ENCODE measurements at regions not wholly inside any gene's neighbourhood (a gene's known extent, or its start where the extent isn't known, plus 50 kb on each side); places are given as distances from the start of the nearest gene placed in this dataset.
"Not testable (repeated sequence)": the region's sequence is repeated elsewhere in the genome, so short reads cannot be mapped to it uniquely, and the experiment has no call there.

DNA sequence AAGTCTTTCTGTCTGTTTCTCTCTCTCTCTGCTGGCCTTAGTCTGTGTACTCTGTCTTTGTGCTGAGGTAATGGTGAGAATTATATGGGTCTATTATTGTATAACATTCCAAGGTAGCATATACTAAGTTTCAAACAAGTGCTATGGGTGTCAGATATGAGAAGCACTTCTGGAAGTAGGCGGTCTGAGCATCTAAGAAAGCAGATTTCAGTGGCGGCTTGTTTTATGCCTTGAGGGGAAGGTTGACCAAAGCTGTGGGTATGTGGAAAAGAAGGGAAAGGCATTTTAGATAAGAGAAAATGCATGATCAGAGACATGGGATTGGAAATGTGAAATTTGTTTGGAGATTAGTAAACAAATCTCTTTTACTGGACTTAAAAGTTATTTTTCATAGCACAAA is 348.5 kb downstream of the RFC3 start:
- DNase-seq (ENCODE audit: low read depth in 2 of 2): no peak

GRCh38 chr13:34167347-34167746 is 349.4 kb downstream of the RFC3 start:
- DNase-seq (ENCODE audit: low read depth in 2 of 2): no peak

DNA sequence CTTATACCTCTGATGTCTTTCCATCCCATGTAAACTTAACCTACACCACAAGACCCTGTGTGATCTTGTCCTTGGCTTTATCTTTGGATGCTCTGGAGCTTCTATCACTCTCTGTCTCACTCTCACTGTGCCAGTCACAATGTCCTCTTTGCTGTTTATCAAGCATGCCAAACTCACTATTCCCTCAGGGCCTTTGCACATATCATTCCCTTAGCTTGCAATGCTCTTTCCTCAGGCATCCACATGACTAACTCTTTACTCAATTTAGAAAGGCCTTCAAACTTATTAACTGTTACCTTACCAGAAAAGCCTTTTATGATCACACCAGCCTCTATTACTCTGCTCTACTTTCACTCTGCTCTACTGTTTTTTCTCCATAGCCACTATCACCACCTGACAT is 354.1 kb downstream of the RFC3 start:
- no peak for DNase-seq (ENCODE audit: low read depth in 2 of 2)

- no peak for DNase-seq (ENCODE audit: low read depth in 2 of 2)
Observed at GRCh38 chr13:34174671-34175145, 356.8 kb downstream of the RFC3 start.

DNA sequence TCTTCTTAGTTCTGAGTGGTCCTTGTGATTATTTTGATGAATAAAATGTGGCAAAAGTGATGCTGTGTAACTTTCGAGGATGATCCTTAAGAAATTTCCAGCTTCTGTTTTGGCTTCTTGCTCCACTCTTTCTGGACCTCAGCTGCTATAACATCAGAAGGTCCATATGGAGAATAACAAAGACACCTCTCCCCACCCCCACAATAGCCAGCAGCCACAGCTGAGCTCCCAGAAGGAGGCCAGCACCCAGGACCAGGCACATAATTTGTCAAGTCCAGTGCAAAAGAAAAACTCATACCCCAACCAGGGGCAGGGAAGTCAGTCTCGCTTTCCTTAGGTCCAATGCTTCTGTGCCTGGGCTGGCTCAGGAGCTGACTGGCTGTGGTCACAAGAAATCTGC is 357.6 kb downstream of the RFC3 start:
- DNase-seq (ENCODE audit: low read depth in 2 of 2): no peak

DNA sequence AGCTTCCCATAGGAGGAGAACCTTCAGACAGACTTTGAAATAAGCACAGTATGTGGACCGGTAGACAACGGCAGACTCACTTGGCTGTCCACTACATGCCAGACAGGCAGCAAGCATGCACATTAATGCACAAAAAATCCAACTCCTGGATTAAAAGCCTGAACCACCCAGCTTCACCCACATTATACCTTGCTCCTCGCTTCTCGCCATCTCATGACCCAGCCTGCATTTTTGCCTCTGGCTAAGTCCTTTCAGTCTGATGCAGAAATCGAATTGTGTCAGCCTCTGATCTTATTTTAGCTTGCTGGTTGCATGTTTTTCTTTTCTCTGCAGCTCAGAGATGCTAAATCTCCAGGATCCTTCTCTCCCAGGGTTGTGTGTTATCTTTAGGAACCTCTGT is 358.7 kb downstream of the RFC3 start:
- no peak for DNase-seq (ENCODE audit: low read depth in 2 of 2)

GRCh38 chr13:34179481-34179880 is 361.5 kb downstream of the RFC3 start:
- DNase-seq (ENCODE audit: low read depth in 2 of 2): no peak

- no peak for DNase-seq (ENCODE audit: low read depth in 2 of 2)
Observed at GRCh38 chr13:34179927-34180326, 362.0 kb downstream of the RFC3 start.

GRCh38 chr13:34181256-34181655 is 363.3 kb downstream of the RFC3 start:
- not testable (repeated sequence) for DNase-seq (ENCODE audit: low read depth in 2 of 2)

GRCh38 chr13:34189946-34190345 is 372.0 kb downstream of the RFC3 start:
- DNase-seq (ENCODE audit: low read depth in 2 of 2): no peak

DNA sequence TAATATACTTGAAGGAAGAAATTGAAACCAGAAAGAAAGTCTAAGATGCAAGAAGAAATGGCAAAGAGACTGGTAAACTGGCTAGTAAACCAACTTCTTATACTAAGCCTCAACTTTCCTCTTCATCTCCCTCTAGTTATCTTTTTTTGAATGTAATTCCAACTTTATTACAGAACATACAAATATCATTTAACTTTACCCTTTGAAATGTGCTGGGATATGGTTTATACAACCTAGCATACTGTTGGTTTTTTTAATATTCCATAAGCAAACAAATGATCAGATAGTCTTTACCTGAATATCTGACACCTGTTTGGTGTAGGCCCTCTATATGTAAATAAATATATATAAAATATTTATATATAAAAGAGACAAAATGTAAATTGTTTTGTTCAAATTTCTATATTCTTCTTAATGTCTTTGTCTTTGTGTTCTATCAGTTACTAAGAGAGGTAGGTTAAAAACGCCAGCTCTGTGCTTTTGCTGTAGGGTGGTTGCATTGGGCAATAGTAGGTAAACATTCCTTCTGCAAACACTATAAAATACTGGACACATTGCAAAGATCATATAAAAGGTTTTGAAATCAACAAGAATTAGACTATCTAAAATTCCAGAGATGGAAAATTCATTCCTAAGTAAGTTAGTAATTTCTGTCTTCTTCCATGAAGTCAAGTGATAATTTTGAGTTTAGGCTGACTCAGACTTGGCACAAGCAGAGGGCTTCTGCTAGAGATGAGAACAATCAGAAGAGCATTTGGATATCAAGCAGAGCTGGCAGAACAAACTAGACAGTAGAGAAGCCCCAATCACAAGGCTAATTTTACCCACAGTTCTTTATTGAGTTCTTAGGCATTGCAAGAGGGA is 383.3 kb downstream of the RFC3 start:
- no peak for DNase-seq (ENCODE audit: low read depth in 2 of 2)

GRCh38 chr13:34207334-34207733 is 389.4 kb downstream of the RFC3 start:
- DNase-seq (ENCODE audit: low read depth in 2 of 2): no peak

- DNase-seq (ENCODE audit: low read depth in 2 of 2): no peak
Observed at GRCh38 chr13:34207872-34208271, 389.9 kb downstream of the RFC3 start.

GRCh38 chr13:34208336-34208735 is 390.4 kb downstream of the RFC3 start:
- DNase-seq (ENCODE audit: low read depth in 2 of 2): no peak

DNA sequence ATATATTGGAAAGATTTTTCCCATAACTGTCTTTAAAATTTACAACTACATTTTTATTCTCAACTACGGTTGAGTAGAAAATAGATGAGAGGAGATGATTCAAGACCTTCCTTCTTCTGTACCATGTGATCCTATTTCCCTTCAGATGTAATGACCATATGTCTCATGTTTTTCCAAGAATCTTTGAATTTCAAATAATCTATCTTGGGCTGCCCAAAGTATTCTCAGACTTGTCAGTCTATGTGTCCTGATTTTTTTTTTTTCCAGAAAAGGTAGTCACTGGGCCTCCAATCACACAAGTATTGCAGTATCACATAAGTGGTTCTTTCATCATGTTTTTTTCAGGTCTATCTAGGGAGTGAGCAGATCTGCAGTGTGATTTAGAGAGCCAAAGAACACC is 392.4 kb downstream of the RFC3 start:
- DNase-seq (ENCODE audit: low read depth in 2 of 2): no peak

- DNase-seq (ENCODE audit: low read depth in 2 of 2): no peak
Observed at GRCh38 chr13:34214686-34215085, 396.7 kb downstream of the RFC3 start.

- DNase-seq (ENCODE audit: low read depth in 2 of 2): no peak
Observed at GRCh38 chr13:34216256-34216655, 398.3 kb downstream of the RFC3 start.

DNA sequence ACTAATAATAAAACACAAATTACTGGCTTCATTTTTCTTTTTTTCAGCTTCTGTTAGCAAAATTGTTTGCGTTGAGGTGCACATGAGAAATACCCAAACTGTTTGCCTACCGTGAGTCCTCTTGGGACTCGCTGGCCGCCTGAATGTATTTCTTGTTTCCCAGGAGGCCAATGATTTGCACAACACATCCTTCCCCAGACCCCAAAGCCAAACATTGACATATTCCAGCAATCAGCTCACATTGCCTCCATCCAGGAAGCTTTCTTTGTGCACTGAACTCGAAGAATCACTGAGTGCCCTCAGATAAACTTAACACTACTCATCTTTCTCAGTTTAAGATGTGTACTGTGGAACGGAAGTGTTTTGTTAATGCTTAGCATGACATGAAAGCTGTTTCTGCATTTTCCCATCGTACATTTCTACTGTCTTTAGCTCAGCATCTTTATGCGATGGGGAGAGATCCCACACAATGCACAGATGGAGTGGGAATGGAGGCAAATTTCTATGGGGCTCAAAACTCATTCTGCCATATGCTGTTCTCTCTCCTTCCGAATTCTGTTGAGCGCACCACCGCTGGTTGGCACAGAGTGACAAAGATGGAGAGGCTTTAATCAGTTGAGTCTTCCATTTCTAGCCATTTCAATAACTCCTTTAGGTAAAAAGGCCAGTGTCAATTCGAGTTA is 399.5 kb downstream of the RFC3 start:
- no peak for DNase-seq (ENCODE audit: low read depth in 2 of 2)

GRCh38 chr13:34223984-34224383 is 406.0 kb downstream of the RFC3 start:
- DNase-seq (ENCODE audit: low read depth in 2 of 2): no peak

DNA sequence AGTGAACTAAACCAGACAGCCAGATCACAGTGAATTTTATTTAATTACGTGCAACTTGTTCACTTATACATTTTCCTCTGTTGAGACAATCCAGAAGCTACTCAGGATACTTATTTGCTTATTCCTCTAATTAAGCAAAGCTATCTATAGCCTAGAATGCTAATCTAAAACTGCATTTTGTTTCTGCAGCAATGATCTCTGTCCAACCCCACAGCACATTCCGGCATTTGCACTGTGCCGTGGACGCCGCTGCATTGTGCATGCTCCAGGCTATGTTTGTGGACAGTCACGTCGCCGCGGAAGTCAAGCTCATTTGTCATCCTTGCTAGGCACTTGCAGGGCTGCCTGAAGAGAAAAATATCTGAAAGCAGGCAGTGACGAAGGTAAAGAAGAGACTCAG is 406.9 kb downstream of the RFC3 start:
- no peak for DNase-seq (ENCODE audit: low read depth in 2 of 2)

DNA sequence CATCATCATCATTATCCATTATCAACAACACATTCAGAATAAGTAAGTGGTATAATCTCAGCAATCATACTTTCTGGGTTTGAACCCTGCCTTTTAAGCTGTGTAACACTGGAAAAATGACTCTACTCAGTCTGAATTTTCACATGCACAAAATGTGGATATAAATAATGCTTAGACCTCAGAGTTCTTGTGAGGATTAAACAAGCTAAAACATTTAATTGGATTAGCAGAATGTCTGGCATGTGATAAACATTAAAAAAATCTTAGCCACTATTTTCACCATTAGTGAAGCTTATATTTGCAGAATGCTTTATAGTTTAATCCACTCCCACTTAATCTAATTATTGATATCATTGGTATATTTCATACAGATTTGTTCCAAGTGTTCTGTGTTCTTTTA is 412.3 kb downstream of the RFC3 start:
- no peak for DNase-seq (ENCODE audit: low read depth in 2 of 2)

DNA sequence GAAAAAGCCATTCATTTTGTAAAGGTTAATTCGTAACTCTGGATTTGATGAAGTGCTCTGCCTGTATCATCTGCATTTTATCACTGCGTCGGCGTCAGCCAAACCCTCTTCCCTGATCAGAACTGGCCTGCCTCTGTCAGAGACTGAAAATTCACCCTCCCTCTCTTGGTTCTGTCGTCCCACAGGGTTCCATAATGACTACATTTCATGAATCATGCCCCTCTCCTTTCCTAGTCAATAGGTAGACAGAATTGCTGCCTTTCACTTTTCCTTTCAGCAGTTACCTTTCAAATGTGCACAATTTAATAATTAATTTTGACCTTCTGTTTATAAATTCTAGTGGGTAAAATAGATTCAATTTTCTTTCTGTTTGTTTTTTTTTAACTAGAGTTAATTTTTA is 423.4 kb downstream of the RFC3 start:
- no peak for DNase-seq (ENCODE audit: low read depth in 2 of 2)

DNA sequence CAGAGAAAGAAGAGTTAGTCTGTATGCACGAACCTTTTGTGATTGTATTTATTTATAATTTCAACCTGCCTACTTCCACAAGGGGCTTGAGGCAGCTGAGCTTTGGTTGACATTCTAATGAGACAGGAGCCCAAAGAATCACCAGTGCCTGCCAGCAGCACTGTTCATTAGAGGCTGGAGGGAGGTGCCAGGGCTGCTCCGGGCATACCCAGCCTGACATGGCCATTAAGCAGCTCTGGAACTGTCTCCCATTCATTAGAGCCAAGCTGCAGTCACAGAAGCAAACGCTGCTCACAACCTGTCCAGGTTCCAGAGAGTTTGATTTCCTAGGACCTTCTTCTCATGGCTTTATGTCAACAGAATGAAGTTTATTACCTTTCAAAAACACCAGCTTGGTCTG is 425.5 kb downstream of the RFC3 start:
- DNase-seq (ENCODE audit: low read depth in 2 of 2): no peak
